Tibial nerve (tissue), 4 donors: ENCODE measurements at regions not wholly inside any gene's neighbourhood (a gene's known extent, or its start where the extent isn't known, plus 50 kb on each side); places are given as distances from the start of the nearest gene placed in this dataset.

ENCODE experiments used
- DNase-seq, 2 donors: peaks; one replicate each; pipeline ENCODE4 v3.0.0-alpha.2; 2019; ENCODE audit warnings: low spot score in 2 of 2
- H3K27ac ChIP-seq, 4 donors: fragments of 200-600 bp; sonication (generic) in 3 of 4; one replicate each; pipeline ENCODE4 v1.5.1; 2017 to 2019; ENCODE audit warnings: mild to moderate bottlenecking in 1 of 4
- H3K27me3 ChIP-seq, 2 donors: fragments of 200-600 bp; sonication (generic) in 1 of 2; one replicate each; pipeline versions ENCODE4 v1.5.1 to v1.6.0; 2017 to 2019
- H3K36me3 ChIP-seq, 3 donors: fragments of 200-600 bp; sonication (generic); one replicate each; pipeline ENCODE4 v1.5.1; 2018 to 2019
- H3K4me1 ChIP-seq, 4 donors: fragments of 200-600 bp; sonication (generic) in 3 of 4; one replicate each; pipeline ENCODE4 v1.5.1; 2017 to 2019
- H3K4me3 ChIP-seq, 4 donors: fragments of 200-600 bp; sonication (generic) in 3 of 4; one replicate each; pipeline ENCODE4 v1.5.1; 2017 to 2019; ENCODE audit warnings: mild to moderate bottlenecking in 1 of 4, moderate library complexity in 1 of 4
- H3K9me3 ChIP-seq, 4 donors: fragments of 200-600 bp; sonication (generic) in 3 of 4; one replicate each; pipeline ENCODE4 v1.5.1; 2017 to 2019
- CTCF ChIP-seq, 5 experiments: fragments of 200-600 bp in 3 of 5; fragments of 450-650 bp in 2 of 5; sonication (generic) in 3 of 5; IDR thresholded peaks; one replicate each; pipeline ENCODE4 v1.5.1; 2016 to 2019; ENCODE audit warnings: antibody characterized with exemption in 5 of 5, mild to moderate bottlenecking in 3 of 5, moderate library complexity in 2 of 5
- EP300 ChIP-seq, 2 donors: sonication (generic); formaldehyde crosslinking; IDR thresholded peaks; one replicate each; pipeline ENCODE4 v1.6.1; 2017; ENCODE audit warnings: antibody characterized with exemption in 2 of 2, mild to moderate bottlenecking in 1 of 2
- POLR2A ChIP-seq, 2 donors: fragments of 450-650 bp; IDR thresholded peaks; one replicate each; pipeline ENCODE4 v1.6.1; 2017; ENCODE audit warnings: antibody characterized with exemption in 2 of 2, mild to moderate bottlenecking in 2 of 2, moderate library complexity in 2 of 2
- WGBS, 2 donors: methylation state at CpG; one replicate each; pipeline ENCODE4 v1.1.5; 2018; 5-methylcytosine and 5-hydroxymethylcytosine counted together

GRCh38 chr2:145771525-145771924 lies 1251.6 kb upstream of the ZEB2 start:
- no peaks in the 10 kb centered on the region for H3K36me3 ChIP-seq
- no peak overlapping the region for H3K4me3 ChIP-seq
- no peak for DNase-seq
- no peaks in the 10 kb centered on the region for H3K4me1 ChIP-seq
- no peak overlapping the region for H3K27ac ChIP-seq
- no peaks in the 10 kb centered on the region for H3K9me3 ChIP-seq
- no peaks in the 10 kb centered on the region for H3K27me3 ChIP-seq
- no peak for TF ChIP-seq EP300 (IDR thresholded peaks at IDR 0.05)
- TF ChIP-seq POLR2A (IDR thresholded peaks at IDR 0.05) = no peak
- no peak for TF ChIP-seq CTCF (IDR thresholded peaks at IDR 0.05)

- H3K4me3 ChIP-seq = no peak overlapping the region
- no peaks in the 10 kb centered on the region for H3K27me3 ChIP-seq
- no peak overlapping the region for H3K27ac ChIP-seq
- TF ChIP-seq POLR2A (IDR thresholded peaks at IDR 0.05) (no peak), CTCF (IDR thresholded peaks at IDR 0.05) (no peak), EP300 (IDR thresholded peaks at IDR 0.05) (no peak)
- DNase-seq = no peak
- WGBS, 2 donors = 91 to 92% methylated on average over 5 of the region's 5 CpGs
- peaks cover 0 to 10% (median 0%) of the 10 kb centered on the region in 4 donors for H3K4me1 ChIP-seq
- no peaks in the 10 kb centered on the region for H3K9me3 ChIP-seq
- no peaks in the 10 kb centered on the region for H3K36me3 ChIP-seq
These were observed 1249.2 kb upstream of the ZEB2 start for GRCh38 chr2:145769011-145769716.

- Histone ChIP-seq H3K4me3 (no peak overlapping the region), H3K36me3 (no peaks in the 10 kb centered on the region), H3K4me1 (peaks cover 0 to 21% (median 0%) of the 10 kb centered on the region in 4 donors), H3K27ac (no peak overlapping the region), H3K27me3 (no peaks in the 10 kb centered on the region), H3K9me3 (no peaks in the 10 kb centered on the region)
- WGBS, 2 donors = 50 to 100% methylated on average over 1 of the region's 1 CpG
- no peak for DNase-seq
- no peak for TF ChIP-seq EP300 (IDR thresholded peaks at IDR 0.05)
- no peak for TF ChIP-seq POLR2A (IDR thresholded peaks at IDR 0.05)
- TF ChIP-seq CTCF (IDR thresholded peaks at IDR 0.05) = no peak
These were observed 1246.0 kb upstream of the ZEB2 start for GRCh38 chr2:145765874-145766273.

GRCh38 chr2:145764631-145765030 lies 1244.7 kb upstream of the ZEB2 start:
- no peak overlapping the region for H3K4me3 ChIP-seq
- H3K9me3 ChIP-seq = no peaks in the 10 kb centered on the region
- H3K27me3 ChIP-seq = no peaks in the 10 kb centered on the region
- H3K27ac ChIP-seq = no peak overlapping the region
- DNase-seq = peak; percentile 17 to 44
- peaks cover 0 to 33% (median 0%) of the 10 kb centered on the region in 4 donors for H3K4me1 ChIP-seq
- no peaks in the 10 kb centered on the region for H3K36me3 ChIP-seq
- WGBS, 2 donors = 29 to 43% methylated on average over 6 of the region's 6 CpGs
- TF ChIP-seq EP300 (IDR thresholded peaks at IDR 0.05) = peak in 1 of 2 donors; percentile 30
- no peak for TF ChIP-seq POLR2A (IDR thresholded peaks at IDR 0.05)

- no peak for DNase-seq
- H3K4me1 ChIP-seq = peaks cover 0 to 45% (median 0%) of the 10 kb centered on the region in 4 donors
- 42 to 46% methylated on average over 4 of the region's 4 CpGs for WGBS, 2 donors
- peak overlapping the region in 1 of 4 donors; percentile 2 for H3K27ac ChIP-seq
- H3K9me3 ChIP-seq = no peaks in the 10 kb centered on the region
- TF ChIP-seq POLR2A (IDR thresholded peaks at IDR 0.05) (no peak), EP300 (IDR thresholded peaks at IDR 0.05) (no peak), CTCF (IDR thresholded peaks at IDR 0.05) (no peak)
- H3K4me3 ChIP-seq = no peak overlapping the region
- H3K36me3 ChIP-seq = no peaks in the 10 kb centered on the region
- H3K27me3 ChIP-seq = no peaks in the 10 kb centered on the region
These were observed 1241.1 kb upstream of the ZEB2 start for GRCh38 chr2:145760781-145761649.
